Head of caudate nucleus (tissue), 42 donors: ENCODE measurements at regions not wholly inside any gene's neighbourhood (a gene's known extent, or its start where the extent isn't known, plus 50 kb on each side); places are given as distances from the start of the nearest gene placed in this dataset.
A peak's percentile ranks its signal among the peaks of the same experiment; 100 is the strongest.

Source experiments
- DNase-seq, 42 donors: peaks; one replicate each; pipeline versions ENCODE4 v3.0.0 to v3.0.0-alpha.2; 2020 to 2021; ENCODE audit warnings: mixed read lengths in 7 of 42
- intact Hi-C: fragments of 100-400 bp; cut with DNase I; formaldehyde crosslinking; loops from one replicate; pipeline ENCODE4 v1.15.0; 2022

DNA sequence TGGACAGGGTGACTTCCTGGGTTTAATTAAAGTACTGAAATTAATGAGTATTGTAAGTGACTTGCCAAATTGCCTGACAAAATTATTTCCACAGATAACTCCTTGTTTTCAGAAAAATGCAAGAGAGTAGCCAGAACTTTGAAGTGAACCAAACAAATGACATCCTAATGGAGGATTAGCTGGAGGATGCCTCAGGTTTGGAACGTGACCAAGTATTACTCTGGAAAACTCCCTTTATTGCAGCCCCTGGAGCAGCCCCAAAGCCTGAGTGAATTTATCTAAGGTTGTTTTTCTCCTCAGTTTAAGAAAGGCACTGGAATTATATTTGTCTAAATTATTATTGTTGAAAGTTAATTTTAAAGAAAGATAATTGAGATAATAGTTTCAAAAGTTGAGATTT, 343.6 kb upstream of the MTNR1B start:
- no peak for DNase-seq
- intact Hi-C loops = no loop called here

DNA sequence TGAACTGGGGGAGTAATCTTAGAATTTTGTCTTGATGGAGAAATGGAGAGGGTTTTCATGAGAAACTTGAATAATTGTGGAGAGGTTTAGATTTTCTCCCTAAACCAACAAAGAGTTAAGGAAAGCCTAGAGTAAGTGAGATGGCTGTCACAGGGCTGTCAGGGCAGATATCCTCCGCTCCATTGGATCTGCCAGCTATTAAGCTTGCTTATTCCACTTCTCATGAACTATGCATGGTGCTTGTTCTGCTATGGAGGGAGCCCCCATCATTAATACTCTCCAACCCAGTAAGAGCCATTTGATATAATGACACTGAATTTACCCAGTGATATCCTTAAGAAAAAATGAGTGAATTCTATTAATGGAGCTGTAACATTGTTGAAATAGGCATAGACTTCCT, 342.8 kb upstream of the MTNR1B start:
- no peak for DNase-seq
- intact Hi-C loops = no loop called here

DNA sequence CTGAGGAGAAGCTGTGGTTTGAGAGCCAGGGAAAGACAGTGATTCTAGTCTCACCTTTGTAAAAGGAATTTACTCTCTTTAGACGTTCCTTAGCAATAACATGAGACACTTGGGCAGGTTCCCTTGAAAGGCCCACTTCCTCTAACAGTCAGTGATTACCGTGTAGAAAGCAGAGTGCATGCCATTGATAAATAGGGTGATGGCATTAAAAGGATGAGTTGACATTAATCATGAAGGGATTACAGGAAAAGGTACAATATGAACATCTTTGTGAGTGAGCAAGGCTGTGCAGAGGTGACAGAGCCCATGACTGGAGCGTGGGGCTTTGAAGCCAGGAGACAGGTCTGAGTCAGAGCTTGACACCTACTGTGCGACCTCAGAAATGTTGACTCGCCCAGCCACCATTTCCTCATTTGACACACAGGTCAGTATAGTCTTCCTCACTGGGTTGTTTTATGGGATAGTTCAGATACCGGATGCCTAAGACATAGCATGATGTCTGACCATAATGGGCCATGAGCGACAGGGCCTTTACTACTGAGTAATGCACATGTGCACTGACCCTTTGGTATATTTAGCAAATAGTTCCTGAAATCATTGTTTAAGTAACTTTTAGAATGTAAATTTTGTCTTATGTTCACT, 341.7 kb upstream of the MTNR1B start:
- intact Hi-C loops = no loop called here
- DNase-seq = peak in 6 of 42 donors; percentile 15 to 58 (median 29)

DNA sequence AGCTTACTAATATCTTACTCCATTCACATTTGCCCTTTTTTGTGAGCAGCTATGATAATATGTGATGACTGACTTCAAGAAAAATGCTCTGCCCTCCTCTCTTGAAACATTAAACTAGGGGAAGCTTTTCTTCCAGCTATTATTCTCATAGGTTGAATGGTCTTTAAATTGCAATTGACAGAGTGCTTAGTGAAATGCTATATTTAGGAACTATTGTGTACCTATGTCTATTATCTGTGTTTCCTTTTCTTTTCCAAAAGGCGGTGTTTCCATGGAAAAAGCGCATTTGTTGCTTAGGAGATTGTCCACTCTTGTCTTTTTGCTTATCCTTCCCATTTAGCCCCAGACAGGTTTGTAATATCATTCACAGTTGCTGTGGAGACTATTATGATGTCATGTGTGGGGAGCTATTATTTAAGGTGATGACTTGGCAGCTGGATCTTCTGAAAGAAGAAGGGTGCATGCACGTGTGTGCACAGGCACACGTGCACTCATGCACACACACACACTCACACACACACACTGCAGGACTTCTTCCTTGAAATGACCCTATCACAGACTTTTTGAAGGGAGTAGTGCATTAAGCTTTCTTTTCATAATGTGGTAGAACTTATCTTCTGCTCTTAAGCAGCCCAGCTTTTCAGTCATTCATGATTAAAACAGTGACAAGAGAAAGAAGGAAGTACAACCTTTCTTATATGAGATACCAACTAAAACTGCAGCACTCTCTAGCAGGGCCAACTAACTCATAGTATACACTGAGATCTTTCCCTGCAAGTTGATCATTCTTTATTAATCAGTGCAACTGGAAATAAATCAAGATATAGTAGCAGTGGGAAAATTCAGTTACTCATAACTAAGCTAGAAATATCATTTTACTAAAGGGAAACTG, 340.8 kb upstream of the MTNR1B start:
- intact Hi-C loops = no loop called here
- DNase-seq = peak in 1 of 42 donors; percentile 20

DNA sequence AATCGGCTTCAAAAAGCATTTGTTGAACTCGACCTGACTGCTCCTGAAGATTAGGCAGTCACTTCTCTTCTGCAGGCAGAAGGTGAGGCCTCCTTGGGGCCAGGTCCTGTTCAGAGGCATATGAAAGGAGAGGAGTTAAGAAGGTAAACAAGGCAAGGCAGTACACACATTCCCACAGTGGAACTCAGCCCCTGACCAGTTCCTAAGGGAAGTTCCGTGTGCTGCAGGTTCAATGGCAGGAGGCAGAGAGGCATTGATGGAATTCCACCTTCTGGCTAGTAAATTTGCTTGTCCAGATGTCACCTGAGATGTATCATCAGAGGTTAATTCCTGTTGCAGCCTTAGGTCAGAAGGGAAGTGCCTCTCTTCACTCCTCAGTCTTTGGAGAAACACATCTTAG, 337.0 kb upstream of the MTNR1B start:
- no peak for DNase-seq
- intact Hi-C loops = no loop called here

DNA sequence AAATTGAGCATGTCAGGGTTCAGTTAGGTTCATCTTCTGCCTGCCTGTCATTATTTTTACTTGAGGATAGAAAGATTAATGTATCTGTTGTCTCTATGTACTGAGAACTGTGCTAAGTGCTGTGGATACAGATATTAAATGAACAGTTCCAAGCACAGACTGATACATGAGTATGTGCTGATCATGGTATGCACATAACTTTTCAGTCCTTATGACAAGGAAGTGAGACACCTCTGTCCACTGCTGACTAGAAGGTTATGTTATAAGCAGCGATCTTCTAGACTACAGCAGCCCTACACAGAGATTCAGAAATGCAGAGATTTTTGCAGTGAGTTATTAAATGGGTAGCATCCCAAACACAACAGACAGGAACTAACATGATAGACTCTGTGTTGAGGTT, 335.6 kb upstream of the MTNR1B start:
- intact Hi-C loops = no loop called here
- DNase-seq = no peak

DNA sequence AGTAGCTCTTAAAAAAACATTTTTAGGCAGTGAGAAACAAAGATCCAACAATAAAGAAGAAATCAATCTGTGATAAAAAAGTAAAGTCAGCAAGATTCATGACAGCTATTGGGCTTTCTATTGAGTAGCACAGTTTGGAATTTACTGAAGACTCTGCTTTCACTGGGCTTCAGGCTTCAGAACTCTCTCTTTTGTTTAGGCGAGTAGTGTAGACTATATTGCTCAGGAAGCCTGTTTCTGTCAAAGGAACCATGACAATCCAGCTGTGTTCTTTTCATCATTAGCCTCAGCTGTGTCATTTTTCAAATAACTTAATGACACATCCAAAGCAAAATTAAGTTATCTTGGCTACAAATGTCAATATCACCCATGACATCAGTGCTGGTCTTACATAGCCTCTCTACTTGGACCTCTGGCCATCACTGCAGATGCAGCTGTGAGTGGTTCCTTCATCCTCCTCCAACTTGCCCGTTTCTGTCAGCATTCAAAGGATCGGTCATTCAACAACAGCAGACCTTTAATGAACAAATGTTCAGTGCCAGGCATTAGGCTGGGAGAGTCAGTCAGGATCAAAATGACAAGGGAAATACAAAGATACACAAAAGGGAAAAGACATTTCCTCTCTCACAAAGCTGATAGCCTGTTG, 332.8 kb upstream of the MTNR1B start:
- no peak for DNase-seq
- intact Hi-C loops = no loop called here

DNA sequence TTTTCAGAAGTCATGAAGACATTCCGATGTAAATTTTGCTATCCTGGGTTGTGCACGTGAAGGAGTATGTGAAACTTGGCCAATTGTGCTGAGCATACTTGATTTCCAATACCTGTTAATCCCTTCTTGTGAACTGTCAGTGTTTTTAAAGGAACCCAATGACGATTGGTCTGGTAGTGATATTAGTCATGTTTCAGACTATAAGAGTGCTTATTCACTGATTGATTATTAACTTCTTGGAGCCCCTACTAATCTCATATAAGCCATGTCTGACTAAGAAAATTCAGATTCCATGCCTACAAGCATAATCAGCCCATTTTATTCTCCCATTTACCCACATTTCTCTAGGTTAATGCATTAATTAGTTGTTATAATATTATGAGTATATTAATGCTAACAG, 330.8 kb upstream of the MTNR1B start:
- no peak for DNase-seq
- intact Hi-C loops = no loop called here

DNA sequence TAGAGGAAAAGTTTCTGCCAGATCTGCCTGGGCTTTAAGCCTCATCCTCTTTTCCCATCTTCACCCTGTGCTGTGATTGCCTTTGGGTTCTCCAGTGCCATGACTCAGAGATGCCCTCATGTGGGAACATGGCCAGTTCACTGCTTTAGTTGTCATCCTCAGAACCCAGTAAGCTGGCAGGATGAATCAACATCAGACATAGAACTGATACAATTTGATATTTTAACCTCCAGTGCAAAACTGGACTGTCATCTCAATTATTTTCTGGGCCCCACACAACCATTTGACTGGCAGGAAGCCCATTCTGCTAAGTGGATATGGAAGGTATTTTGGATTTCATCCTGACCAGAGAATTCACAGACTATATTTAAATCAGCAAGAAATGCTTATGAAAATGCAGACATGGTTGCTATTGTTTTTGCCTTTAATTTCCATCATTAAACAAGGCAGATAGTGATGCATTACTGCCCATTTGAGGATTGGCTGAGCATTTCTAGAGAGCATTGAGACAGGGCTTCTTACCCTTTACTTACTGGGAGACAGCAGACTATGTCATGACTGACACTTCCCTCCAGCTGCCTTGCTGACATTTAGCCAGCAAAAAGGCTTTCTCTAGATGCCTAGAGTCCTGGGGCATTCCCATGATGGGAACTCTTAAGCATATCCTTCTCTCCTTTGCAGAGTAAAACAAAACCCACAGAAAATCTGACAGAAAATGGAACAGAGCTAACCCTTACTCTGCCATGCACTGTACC, 327.1 kb upstream of the MTNR1B start:
- DNase-seq = no peak
- intact Hi-C loops = no loop called here

DNA sequence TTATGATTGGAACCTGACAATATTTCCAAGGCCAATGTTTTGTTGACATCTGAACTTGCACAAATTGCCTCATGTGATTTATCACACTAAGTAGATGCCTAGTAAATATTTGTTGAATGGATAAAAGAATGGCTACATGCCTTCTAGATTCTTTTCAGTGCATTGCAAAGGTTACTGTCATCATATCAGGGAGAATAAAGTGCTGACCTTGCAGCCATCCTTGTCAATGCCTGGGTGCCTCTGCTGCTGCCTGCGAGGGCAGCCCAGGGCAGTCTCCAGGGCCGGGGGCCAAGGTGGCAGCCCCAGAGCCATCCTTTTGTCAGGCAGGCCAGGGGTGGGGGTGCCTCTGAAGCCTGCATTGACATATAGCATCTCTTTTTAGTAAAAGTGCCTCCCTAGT, 325.6 kb upstream of the MTNR1B start:
- intact Hi-C loops = no loop called here
- DNase-seq = no peak

DNA sequence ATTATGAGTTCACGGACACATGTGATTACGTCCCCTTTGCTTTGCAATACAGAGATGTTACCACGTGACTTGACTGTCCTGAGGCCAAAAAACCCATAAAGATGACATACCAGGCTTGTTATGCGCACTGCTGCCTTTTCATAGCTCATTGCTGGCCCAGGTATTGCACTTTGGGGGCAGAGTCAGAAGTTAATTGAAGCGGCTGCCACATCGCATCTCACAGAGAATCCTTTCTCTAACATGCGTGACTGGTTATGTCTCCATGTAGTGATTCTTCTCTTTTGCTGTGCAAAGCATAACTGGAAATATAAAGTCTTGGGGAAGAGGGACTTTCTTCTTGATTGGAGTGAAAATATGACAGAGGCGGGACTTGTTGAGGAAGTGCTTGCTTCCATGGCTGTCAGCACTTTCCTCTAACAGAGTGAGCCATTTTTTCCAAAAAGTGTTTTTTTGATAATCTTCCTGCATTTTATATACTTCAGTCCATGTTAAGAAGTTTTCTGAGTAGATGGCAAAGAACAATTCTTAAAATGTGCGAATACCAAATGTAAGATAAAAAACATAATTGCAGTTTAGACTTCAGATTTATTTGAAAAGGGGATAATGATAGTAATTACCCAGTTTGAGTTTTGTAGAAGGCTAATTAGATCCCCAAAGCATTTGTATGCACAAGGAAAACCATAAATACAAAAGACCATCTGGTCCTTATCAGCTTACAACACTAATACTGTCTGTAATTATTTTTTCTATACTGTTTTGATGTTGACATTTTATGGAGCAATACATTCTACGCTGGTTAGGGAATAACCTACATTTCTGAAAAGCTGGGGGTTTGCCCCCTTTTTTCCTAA, 324.6 kb upstream of the MTNR1B start:
- DNase-seq = no peak
- intact Hi-C loops = no loop called here

DNA sequence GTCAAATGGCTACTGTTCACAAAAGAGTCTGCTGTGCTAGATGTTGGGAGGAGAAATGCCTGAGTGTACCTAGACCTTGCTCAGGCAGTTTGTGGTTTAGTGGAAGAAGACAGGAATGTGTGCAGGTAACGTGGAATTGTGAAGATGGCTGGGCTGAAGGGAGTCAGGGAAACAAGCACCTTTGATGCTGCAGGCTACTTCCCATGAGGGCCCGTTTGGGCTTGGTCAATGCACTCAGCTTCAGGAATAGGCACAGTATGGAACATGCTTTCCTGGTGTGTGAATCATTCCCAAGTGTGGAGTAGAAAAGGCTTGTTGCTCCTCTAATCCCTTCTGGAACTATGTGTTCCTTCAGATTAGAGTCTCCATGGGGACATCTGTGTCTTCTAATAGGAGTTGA, 318.3 kb upstream of the MTNR1B start:
- intact Hi-C loops = no loop called here
- DNase-seq = no peak

DNA sequence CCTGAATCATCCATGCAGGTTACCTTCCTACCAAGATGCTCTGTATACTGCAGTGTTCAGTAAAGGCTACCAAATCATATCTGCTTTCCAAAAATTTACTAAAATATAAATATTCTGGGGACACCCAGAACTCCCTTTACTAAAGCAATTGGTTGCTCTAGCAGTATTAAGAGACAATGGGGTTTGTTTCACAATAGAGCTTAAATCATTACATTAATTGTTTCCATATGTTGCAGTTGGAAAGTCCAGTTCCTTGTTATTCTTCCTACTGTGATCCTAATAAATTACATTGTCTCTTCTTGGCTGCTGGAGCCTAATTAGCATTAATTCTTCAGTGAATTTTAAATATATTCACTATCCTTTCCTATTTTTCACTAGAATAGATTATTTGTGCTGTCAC, 316.0 kb upstream of the MTNR1B start:
- intact Hi-C loops = no loop called here
- DNase-seq = no peak

DNA sequence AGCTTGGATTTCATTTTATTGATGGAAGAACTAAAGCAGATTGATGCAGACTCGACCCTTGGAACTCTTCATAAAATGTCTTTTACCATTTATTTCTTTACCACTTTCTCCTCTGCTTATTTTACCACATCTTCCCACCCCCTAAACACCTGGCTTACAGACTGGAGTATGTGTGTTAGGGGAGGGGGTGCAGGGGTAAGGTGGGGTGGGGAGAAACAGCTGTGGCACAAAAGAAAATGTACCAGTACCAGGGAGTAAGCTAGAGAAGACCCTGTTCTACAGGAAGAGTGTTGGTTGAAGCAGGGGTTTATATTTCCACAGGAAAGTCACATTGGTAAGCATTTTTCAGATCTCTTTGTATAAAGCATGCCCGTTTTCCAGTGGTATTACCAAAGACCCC, 312.7 kb upstream of the MTNR1B start:
- intact Hi-C loops = no loop called here
- DNase-seq = no peak

DNA sequence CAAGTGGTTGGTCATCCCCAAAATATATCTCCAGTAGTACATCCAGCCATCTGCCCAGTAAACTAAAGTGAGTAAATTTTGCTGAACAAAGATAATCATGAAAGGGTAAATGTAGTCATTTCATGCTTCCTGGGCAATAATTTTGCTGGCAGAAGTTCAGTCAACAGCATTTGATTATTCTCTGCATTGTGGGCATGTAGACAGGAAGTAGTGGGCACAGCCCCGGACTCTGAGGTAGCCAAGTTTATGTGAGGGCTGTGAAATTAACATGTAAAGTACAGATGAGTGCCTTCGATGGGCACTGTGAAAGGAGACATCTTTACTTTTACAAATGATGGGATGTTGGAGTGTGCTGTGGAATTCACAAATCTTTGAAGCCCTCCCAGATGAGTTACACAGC, 312.2 kb upstream of the MTNR1B start:
- intact Hi-C loops = no loop called here
- no peak for DNase-seq

DNA sequence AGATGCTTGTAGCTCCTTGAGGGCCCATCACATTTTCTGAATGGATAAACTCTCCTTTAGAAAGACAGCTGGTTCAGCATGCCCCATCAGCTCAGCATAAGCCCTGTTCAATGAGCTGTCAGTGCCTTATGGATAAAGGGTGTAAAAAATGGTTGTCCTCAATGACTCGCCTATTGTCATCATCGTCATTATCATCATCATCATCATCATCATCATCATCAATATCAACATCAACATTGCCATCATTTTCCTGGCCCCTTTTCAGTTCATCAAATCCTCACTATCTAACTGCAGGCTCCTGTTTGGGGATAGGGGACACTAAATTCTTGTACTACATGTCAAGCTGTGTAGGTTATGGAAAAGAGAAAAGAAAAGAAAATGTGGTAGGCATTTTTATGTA, 310.7 kb upstream of the MTNR1B start:
- intact Hi-C loops = no loop called here
- no peak for DNase-seq

DNA sequence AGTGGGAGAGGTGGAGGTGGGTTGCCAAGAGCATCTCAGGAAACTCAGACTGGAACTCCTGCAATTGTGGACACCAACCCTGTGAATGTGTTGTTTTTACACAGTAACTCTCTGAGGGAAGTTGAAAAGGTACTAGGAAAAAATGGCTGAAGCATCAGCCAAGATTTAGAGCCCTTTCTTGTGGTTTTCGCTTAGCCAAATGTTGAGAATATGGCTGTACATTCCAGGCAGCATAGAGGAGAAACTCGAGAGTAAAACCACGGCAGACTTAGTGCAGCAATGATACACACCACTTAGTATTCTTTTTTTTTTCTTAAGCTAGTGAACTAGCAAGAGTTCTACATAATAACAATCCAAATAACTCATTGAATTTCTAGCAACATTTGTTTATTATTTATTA, 309.7 kb upstream of the MTNR1B start:
- intact Hi-C loops = no loop called here
- DNase-seq = no peak

DNA sequence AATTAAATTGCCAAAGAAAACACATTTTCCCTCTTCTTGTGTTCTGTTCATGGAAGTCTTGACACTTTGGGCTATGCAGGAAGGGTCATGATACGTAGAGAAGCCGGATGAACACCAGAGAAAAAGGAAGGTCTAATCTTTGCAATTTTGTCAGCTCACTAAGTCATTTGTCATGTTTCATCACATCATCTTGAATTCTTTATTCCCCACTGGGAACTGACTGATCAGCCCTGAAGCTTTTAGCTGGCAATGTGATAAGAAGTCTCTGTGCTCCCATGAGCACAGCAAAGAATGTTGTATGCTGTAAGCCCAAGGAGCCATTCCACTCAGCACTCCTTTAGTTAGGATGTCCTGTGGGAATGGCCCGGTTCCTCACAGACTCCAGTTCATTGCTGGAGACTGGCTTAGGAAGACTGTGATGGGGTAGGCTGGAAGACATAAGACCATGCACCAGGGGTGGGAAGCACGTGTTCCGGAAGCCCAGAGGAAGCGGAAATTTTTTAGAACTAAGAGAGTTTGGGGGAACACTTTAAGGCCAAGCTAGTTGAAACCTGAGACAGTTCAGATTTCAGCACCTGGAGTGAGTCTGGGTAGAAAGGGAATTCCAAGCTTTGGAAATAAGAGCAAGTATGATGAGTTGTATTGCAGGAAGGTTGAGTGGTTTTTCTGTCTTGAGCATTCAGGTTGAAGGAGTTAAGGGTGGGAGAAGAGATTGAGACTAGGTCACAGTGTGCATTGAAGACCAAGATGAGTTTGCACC, 306.7 kb upstream of the MTNR1B start:
- no peak for DNase-seq
- intact Hi-C loops = no loop called here
